IPS-15b (cell line): ENCODE measurements at regions not wholly inside any gene's neighbourhood (a gene's known extent, or its start where the extent isn't known, plus 50 kb on each side); places are given as distances from the start of the nearest gene placed in this dataset.

ENCODE experiments used
- H3K27me3 ChIP-seq: one replicate; pipeline ENCODE4 v1.6.1; 2013; ENCODE audit warnings: low read length; ENCODE audit not compliant: control insufficient read depth, insufficient read depth
- H3K36me3 ChIP-seq: one replicate; pipeline ENCODE4 v1.6.1; 2013; ENCODE audit warnings: low read length; ENCODE audit not compliant: control insufficient read depth, insufficient read depth
- H3K4me1 ChIP-seq: one replicate; pipeline ENCODE4 v1.6.1; 2013; ENCODE audit warnings: mild to moderate bottlenecking, low read length; ENCODE audit not compliant: control insufficient read depth, insufficient read depth
- H3K4me3 ChIP-seq: one replicate; pipeline ENCODE4 v1.5.1; 2013; ENCODE audit warnings: low read depth, low read length
- H3K9ac ChIP-seq: one replicate; pipeline ENCODE4 v1.6.1; 2013; ENCODE audit warnings: low read depth, mild to moderate bottlenecking, low read length
- H3K9me3 ChIP-seq: one replicate; pipeline ENCODE4 v1.6.1; 2013; ENCODE audit warnings: mild to moderate bottlenecking, low read length; ENCODE audit not compliant: control insufficient read depth, insufficient read depth

DNA sequence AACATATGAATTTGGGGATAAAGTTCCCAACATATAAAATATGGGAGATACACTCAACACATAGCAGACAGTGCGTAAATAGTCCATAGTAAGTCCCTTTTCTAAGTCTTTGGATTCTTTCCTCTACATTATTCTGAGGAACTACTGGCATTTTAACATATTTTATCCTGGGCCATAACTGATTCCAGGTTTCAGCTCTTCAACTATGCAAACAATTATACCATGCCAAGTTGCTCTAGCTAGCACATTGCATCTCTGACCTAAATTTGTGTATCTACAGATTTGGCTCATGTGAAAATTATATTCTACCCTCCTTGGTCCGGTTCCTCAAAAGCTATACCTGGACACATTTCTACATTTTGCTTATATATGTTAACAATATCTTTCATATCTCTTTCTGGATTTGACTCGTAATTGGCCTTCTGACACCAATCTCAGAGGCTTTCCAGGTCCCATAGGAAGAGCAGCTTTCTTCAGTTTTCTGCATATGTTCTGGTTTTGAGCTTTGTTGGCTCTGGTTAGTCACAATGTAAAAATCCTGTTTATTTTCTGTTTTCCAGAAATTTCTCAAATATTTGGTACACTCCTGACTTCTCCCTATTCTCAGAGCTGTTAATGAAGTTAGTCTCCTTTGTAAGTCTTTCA lies 305.4 kb downstream of the BMP4 start:
- peaks cover 5% of the 10 kb centered on the region for H3K4me1 ChIP-seq
- no peaks in the 10 kb centered on the region for H3K27me3 ChIP-seq
- no peak overlapping the region for H3K4me3 ChIP-seq
- no peak overlapping the region for H3K9ac ChIP-seq
- H3K9me3 ChIP-seq: no peaks in the 10 kb centered on the region
- H3K36me3 ChIP-seq: no peaks in the 10 kb centered on the region

DNA sequence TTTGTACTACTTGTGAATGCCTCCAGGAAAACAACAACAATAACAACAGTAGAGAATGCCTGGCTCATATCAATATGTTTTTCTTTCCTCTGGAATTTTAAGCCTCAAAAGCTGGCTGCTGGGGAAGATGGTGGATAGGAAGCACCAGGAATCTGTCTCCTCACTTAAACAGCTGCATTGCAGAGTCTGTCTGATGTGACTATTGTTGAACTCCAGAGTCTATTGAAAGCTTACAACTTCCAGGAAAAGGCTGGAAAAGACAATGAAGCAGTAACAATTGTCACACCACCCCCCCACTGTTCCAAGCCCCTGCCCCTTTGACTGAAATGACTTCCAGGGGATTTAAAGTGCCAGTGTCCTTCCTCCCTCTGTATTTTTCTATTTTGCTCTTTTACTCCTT lies 309.7 kb downstream of the BMP4 start:
- Histone ChIP-seq H3K9ac (no peak overlapping the region), H3K36me3 (no peaks in the 10 kb centered on the region), H3K4me3 (no peak overlapping the region), H3K27me3 (no peaks in the 10 kb centered on the region), H3K4me1 (peaks cover 5% of the 10 kb centered on the region), H3K9me3 (no peaks in the 10 kb centered on the region)

DNA sequence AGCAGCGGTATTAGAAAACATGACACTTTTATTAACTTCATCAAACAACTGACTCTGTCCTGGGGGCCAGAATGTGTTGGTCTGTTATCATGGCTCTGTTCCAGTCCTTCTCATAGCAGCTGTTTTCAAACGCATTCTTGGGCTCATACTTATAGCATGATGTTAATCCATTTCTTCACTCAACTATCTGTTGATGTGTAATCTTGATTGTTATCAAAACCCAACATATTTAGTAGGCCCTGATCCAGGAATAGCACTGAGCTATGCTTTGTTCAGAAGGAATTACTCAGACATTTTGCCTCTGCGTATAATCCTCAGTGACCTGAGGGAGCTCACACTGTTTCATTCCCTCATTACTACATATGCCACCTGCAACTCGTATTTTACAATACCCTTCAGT lies 315.9 kb downstream of the BMP4 start:
- Histone ChIP-seq H3K36me3 (no peaks in the 10 kb centered on the region), H3K9me3 (no peaks in the 10 kb centered on the region)

DNA sequence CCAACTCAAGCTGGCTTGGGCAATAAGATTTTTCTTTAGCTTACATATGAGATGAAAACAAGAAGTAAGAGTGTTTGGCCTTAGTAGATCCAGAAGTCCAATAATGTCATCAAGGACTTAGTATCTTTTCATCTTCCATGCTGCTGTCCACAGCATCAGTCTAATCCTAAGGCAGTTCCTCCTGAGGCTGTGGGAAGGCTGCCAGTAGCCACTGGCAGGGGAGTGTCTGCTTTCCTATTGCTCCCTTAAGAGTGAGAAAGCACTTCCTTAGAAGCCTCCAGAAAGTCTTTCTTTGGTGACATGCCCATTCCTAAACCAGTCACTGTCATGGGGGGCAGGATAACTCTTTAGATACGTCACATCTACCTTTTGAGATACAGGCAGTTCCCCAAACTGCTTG lies 317.7 kb downstream of the BMP4 start:
- Histone ChIP-seq H3K4me3 (no peak overlapping the region), H3K4me1 (no peaks in the 10 kb centered on the region), H3K9ac (no peak overlapping the region), H3K27me3 (no peaks in the 10 kb centered on the region), H3K36me3 (no peaks in the 10 kb centered on the region), H3K9me3 (no peaks in the 10 kb centered on the region)

More for the DNA sequence above, 315.9 kb downstream of the BMP4 start:
- no peaks in the 10 kb centered on the region for H3K27me3 ChIP-seq
- H3K4me3 ChIP-seq: no peak overlapping the region
- H3K9ac ChIP-seq: no peak overlapping the region
- no peaks in the 10 kb centered on the region for H3K4me1 ChIP-seq

DNA sequence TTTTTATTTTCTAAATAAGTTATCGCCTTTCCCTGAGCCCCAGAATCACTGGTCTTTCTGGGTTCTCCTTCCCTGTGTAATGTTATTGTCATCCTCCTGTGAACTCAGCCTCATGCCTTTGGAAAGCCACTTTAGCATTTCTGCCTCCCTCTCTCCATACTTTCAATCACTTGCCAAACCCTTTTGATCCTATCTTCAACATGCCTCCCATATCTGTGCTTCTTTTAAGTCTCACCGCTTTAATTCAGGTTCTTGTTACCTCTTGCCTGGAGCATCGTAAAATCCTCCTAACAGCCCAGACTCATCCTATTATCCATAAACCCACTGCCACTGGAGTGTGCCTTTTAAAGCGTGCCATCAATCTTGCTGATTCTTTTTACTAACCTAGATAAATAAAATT lies 321.8 kb downstream of the BMP4 start:
- no peak overlapping the region for H3K4me3 ChIP-seq
- no peaks in the 10 kb centered on the region for H3K4me1 ChIP-seq
- H3K9me3 ChIP-seq: no peaks in the 10 kb centered on the region
- H3K27me3 ChIP-seq: no peaks in the 10 kb centered on the region
- H3K36me3 ChIP-seq: no peaks in the 10 kb centered on the region
- H3K9ac ChIP-seq: no peak overlapping the region

DNA sequence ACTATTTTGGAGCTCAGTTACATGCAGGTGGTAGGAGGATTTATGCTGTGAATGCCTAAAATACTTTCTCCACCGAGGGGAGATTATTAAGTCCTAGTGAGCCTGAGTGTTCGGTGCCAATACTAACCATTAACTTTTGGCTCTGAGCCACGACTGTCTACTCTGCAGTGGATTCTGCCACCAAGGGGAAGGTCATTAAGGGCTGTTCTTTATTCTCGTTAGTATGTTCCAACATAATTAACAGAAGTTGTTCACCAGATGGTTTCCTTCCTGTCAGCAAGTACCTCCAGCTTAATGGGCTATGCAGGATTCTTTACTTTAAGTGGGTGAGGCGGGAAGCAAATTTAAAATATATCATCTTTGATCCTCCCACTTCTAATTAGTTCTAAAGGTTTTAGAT lies 326.3 kb downstream of the BMP4 start:
- H3K9ac ChIP-seq: no peak overlapping the region
- no peaks in the 10 kb centered on the region for H3K9me3 ChIP-seq
- no peaks in the 10 kb centered on the region for H3K27me3 ChIP-seq
- H3K4me3 ChIP-seq: no peak overlapping the region
- no peaks in the 10 kb centered on the region for H3K36me3 ChIP-seq
- peaks cover 3% of the 10 kb centered on the region for H3K4me1 ChIP-seq

DNA sequence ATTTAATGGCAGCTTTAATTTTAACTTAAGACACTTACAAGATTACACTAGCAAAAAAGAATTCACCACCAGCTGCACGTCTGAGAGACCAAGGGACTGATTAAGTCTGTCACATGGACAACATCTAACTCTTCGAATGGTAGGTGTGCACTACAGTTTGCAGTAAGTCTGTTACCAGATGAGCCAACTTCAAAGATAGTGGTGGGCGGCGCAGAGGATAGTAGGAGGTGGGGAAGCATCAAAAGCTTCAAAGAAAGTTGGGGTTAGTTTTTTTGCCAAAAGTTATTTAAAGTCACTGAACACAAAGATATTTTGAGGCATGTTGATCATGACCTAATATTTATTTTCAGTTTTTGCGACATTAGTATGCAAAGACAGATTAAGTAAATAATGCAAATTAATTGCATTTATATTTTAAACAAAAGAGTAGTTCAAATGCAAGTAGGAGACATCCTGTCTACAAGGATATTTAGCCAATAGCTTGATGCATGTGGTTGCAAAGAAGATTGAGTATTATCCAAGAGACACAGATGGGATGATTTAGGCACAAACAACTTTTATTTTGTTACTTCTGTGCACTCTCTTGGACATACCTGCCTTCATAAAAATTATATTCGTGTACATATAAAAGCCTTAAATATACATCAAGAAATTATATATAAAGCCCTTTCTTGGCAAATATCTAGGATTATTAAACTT lies 327.7 kb downstream of the BMP4 start:
- no peak overlapping the region for H3K9ac ChIP-seq
- peaks cover 3% of the 10 kb centered on the region for H3K4me1 ChIP-seq
- no peak overlapping the region for H3K4me3 ChIP-seq
- no peaks in the 10 kb centered on the region for H3K9me3 ChIP-seq
- H3K27me3 ChIP-seq: no peaks in the 10 kb centered on the region
- H3K36me3 ChIP-seq: no peaks in the 10 kb centered on the region

DNA sequence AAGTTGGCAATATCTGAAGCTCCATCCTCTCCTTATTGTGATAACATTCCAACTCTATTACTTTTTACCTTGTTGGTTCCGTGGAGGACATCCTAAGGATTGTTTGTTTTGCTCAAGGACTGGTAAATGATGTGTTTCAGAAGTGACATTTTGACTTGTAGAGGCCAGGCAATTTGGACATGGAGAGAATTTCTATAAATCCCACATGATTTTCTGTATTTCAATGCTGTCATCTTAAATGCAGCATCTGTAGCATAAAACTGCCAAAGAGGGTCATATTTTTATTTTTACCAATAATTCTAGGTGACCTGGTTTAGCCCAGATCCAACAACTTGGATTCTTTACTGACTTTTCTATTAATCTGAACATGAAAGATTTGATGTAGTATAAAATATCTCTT lies 328.4 kb downstream of the BMP4 start:
- peaks cover 3% of the 10 kb centered on the region for H3K4me1 ChIP-seq
- H3K27me3 ChIP-seq: no peaks in the 10 kb centered on the region
- H3K9me3 ChIP-seq: no peaks in the 10 kb centered on the region
- no peak overlapping the region for H3K9ac ChIP-seq
- no peak overlapping the region for H3K4me3 ChIP-seq
- H3K36me3 ChIP-seq: no peaks in the 10 kb centered on the region

DNA sequence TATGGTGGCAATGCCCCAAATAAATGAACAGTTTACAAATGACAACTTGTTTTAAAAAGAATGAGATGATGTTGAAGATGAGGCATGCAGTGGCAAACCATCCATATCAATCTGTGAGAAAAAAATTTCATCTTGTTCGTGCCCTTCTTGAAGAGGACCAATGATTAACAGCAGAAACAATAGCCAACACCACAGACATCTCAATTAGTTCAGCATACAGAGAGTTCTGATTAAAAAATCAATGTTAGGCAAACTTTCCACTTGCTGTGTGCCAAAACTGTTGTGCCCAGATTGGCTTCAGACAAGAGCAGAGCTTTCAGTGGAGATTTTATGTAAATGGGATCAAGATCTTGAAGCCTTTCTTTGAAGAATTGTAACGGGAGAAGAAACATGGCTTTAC lies 329.9 kb downstream of the BMP4 start:
- H3K36me3 ChIP-seq: no peaks in the 10 kb centered on the region
- no peak overlapping the region for H3K4me3 ChIP-seq
- H3K27me3 ChIP-seq: no peaks in the 10 kb centered on the region
- no peak overlapping the region for H3K9ac ChIP-seq
- no peaks in the 10 kb centered on the region for H3K9me3 ChIP-seq
- H3K4me1 ChIP-seq: peaks cover 3% of the 10 kb centered on the region

DNA sequence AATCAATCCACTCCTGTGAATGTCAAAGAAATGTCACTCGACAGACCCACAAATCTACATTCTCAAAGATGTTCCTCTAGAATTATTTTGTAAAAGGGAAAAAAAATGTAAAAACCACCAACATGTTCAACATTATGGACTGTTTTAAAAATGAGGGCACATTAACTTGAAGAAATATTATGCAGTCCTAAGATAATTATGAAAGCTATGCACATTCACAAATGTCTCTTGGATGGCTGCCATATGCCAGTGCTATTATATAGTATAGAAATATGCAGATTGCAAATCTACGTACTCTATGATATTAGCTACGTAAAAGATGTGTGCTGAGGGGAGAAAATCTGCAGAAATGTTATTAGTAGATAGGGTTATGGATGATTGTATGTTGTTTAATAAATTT lies 334.2 kb downstream of the BMP4 start:
- H3K9ac ChIP-seq: no peak overlapping the region
- no peaks in the 10 kb centered on the region for H3K27me3 ChIP-seq
- H3K36me3 ChIP-seq: no peaks in the 10 kb centered on the region
- H3K4me3 ChIP-seq: no peak overlapping the region
- no peaks in the 10 kb centered on the region for H3K4me1 ChIP-seq
- no peaks in the 10 kb centered on the region for H3K9me3 ChIP-seq

DNA sequence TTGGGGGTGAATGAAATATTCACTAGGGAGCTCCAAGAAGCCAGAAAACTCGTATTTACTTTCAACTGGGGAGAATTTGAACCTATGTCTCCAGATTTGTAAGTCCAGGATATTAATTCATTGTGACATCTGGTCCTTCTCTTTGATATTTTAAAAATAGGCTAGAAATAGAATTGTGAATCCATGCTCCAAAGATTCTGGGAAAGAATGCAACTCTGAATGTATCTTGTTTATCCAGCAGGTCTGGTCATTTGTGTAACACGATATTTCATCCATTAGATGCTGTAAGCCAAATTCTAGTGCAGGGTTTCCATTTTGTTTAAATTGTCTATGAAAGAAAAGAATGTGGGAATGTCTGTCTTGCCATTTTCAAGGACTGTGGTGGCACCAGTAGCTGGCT lies 334.7 kb downstream of the BMP4 start:
- Histone ChIP-seq H3K4me1 (no peaks in the 10 kb centered on the region), H3K9me3 (no peaks in the 10 kb centered on the region), H3K9ac (no peak overlapping the region), H3K36me3 (no peaks in the 10 kb centered on the region), H3K27me3 (no peaks in the 10 kb centered on the region), H3K4me3 (no peak overlapping the region)

DNA sequence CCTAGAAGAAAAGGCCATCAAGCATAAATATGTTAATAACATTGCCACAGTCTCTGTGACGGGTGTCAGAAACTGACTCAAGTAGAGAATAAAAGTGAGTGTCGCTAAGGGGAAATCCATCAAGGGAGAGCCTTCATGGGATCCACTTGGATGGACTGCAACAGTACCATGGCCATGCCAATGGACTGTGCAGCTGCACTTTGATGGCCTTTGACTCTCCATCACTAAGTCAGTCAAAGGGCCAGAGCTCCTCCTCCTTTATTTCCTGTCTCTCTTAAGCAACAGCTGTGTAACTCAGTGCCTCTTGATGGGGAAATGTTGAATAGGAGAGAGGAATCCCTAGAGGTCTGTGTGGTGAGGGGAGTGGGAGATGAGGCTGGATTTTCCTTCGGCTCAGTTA lies 335.2 kb downstream of the BMP4 start:
- no peaks in the 10 kb centered on the region for H3K36me3 ChIP-seq
- no peak overlapping the region for H3K4me3 ChIP-seq
- H3K4me1 ChIP-seq: no peaks in the 10 kb centered on the region
- H3K9me3 ChIP-seq: no peaks in the 10 kb centered on the region
- no peaks in the 10 kb centered on the region for H3K27me3 ChIP-seq
- no peak overlapping the region for H3K9ac ChIP-seq
